Trophoblast cell (in vitro differentiated cells and primary cell): ENCODE measurements at regions not wholly inside any gene's neighbourhood (a gene's known extent, or its start where the extent isn't known, plus 50 kb on each side); places are given as distances from the start of the nearest gene placed in this dataset.
A peak's percentile ranks its signal among the peaks of the same experiment; 100 is the strongest.

ENCODE experiments used
- DNase-seq, 2 donors: peaks; one replicate each; pipeline ENCODE4 v3.0.0-alpha.2; 2016
- H2AFZ ChIP-seq: 2 replicates; pipeline ENCODE4 v1.6.1; 2013; ENCODE audit warnings: low read length, moderate library complexity, mild to moderate bottlenecking; ENCODE audit not compliant: insufficient read depth, poor library complexity
- H2AK5ac ChIP-seq: 2 replicates; pipeline ENCODE4 v1.6.1; 2013; ENCODE audit warnings: mild to moderate bottlenecking, low read length
- H2BK120ac ChIP-seq: 2 replicates; pipeline ENCODE4 v1.6.1; 2013; ENCODE audit warnings: low read length, mild to moderate bottlenecking, moderate library complexity; ENCODE audit not compliant: insufficient read depth, poor library complexity
- H2BK12ac ChIP-seq: 2 replicates; pipeline ENCODE4 v1.6.1; 2013; ENCODE audit warnings: mild to moderate bottlenecking, low read length, moderate library complexity
- H2BK5ac ChIP-seq: 2 replicates; pipeline ENCODE4 v1.6.1; 2013; ENCODE audit warnings: low read length, low read depth, moderate library complexity, mild to moderate bottlenecking; ENCODE audit not compliant: poor library complexity
- H3K14ac ChIP-seq: 2 replicates; pipeline ENCODE4 v1.6.1; 2013; ENCODE audit warnings: mild to moderate bottlenecking, low read length
- H3K18ac ChIP-seq: 2 replicates; pipeline ENCODE4 v1.6.1; 2013; ENCODE audit warnings: mild to moderate bottlenecking, low read length
- H3K23ac ChIP-seq: 2 replicates; pipeline ENCODE4 v1.6.1; 2013; ENCODE audit warnings: low read length
- H3K27ac ChIP-seq: 2 replicates; pipeline ENCODE4 v1.5.1; 2013; ENCODE audit warnings: low read depth, mild to moderate bottlenecking, inconsistent platforms, low read length, moderate library complexity
- H3K27me3 ChIP-seq: 2 replicates; pipeline ENCODE4 v1.6.1; 2013; ENCODE audit warnings: inconsistent platforms, mild to moderate bottlenecking, low read length, moderate library complexity; ENCODE audit not compliant: insufficient read depth
- H3K36me3 ChIP-seq, 2 experiments: 1 replicate in 1 of 2; 2 replicates in 1 of 2; pipeline ENCODE4 v1.6.1; 2013; ENCODE audit warnings: low read length in 2 of 2, mild to moderate bottlenecking in 2 of 2, moderate library complexity in 1 of 2; ENCODE audit not compliant: insufficient read depth in 2 of 2, control insufficient read depth in 1 of 2
- H3K4ac ChIP-seq: 2 replicates; pipeline ENCODE4 v1.6.1; 2013; ENCODE audit warnings: low read depth, mild to moderate bottlenecking, low read length, moderate library complexity
- H3K4me1 ChIP-seq, 2 experiments: 1 replicate in 1 of 2; 2 replicates in 1 of 2; pipeline ENCODE4 v1.6.1; 2013; ENCODE audit warnings: low read length in 2 of 2, mild to moderate bottlenecking in 2 of 2, moderate library complexity in 1 of 2; ENCODE audit not compliant: insufficient read depth in 2 of 2, control insufficient read depth in 1 of 2
- H3K4me2 ChIP-seq: 2 replicates; pipeline ENCODE4 v1.6.1; 2013; ENCODE audit warnings: inconsistent platforms, mild to moderate bottlenecking, low read length, moderate library complexity
- H3K4me3 ChIP-seq: 2 replicates; pipeline ENCODE4 v1.5.1; 2013; ENCODE audit warnings: mild to moderate bottlenecking, low read depth, low read length, inconsistent platforms
- H3K79me1 ChIP-seq: one replicate; pipeline ENCODE4 v1.6.1; 2013; ENCODE audit warnings: low read length
- H3K79me2 ChIP-seq: 2 replicates; pipeline ENCODE4 v1.6.1; 2013; ENCODE audit warnings: low read length, mild to moderate bottlenecking; ENCODE audit not compliant: control insufficient read depth, insufficient read depth, poor library complexity
- H3K9ac ChIP-seq: 2 replicates; pipeline ENCODE4 v1.6.1; 2013; ENCODE audit warnings: mild to moderate bottlenecking, low read length
- H3K9me3 ChIP-seq: 2 replicates; pipeline ENCODE4 v1.6.1; 2013; ENCODE audit warnings: low read depth, mild to moderate bottlenecking, control low read depth, inconsistent platforms, low read length; ENCODE audit not compliant: insufficient read depth
- H4K12ac ChIP-seq: 2 replicates; pipeline ENCODE4 v1.6.1; 2013; ENCODE audit warnings: low read depth, mild to moderate bottlenecking, low read length, moderate library complexity
- H4K8ac ChIP-seq: 2 replicates; pipeline ENCODE4 v1.6.1; 2013; ENCODE audit warnings: low read depth, mild to moderate bottlenecking, low read length, moderate library complexity
- H4K91ac ChIP-seq: one replicate; pipeline ENCODE4 v1.6.1; 2013; ENCODE audit warnings: low read depth, mild to moderate bottlenecking, low read length, moderate library complexity
- WGBS: extraction: QIAGEN DNeasy Blood & Tissue Kit; methylation state at CpG from one replicate; pipeline ENCODE4 v1.1.7; 2013; ENCODE audit warnings: missing lambda C conversion rate; ENCODE audit not compliant: insufficient read length, insufficient coverage; ENCODE audit errors: extremely low coverage; 5-methylcytosine and 5-hydroxymethylcytosine counted together

DNA sequence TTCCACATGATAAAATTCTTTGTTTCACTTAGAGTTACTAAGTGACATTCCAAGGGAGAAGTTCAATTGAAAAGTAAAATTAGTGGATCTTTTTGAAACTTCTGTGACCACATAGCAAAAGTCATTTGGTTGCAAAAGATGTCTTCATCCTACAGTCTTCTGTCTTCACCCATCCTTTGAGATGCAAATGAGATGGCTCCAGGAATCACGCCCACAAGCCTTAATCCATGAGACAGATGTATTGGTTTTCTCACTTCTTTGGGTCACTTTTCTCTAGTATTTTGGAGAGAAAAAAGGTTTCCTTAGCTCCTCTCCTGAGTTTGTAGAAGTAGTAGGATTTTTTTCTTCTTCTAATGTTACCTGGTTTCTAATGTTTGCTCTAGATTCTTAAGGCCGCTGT, 259.5 kb upstream of the SLC10A2 start:
- no peak overlapping the region for H3K9ac ChIP-seq
- no peak overlapping the region for H3K18ac ChIP-seq
- H4K12ac ChIP-seq, result no peak overlapping the region
- no peak overlapping the region for H4K8ac ChIP-seq
- H3K4ac ChIP-seq, result no peak overlapping the region
- H3K27ac ChIP-seq, result no peak overlapping the region
- no peak for DNase-seq
- no CpG with 5 or more reads among the region's 2 CpGs for WGBS
- no peak overlapping the region for H2AFZ ChIP-seq
- no peaks in the 10 kb centered on the region for H3K79me1 ChIP-seq
- H3K9me3 ChIP-seq, result no peaks in the 10 kb centered on the region
- no peak overlapping the region for H2AK5ac ChIP-seq
- H3K4me3 ChIP-seq, result no peak overlapping the region
- H2BK5ac ChIP-seq, result no peak overlapping the region
- no peak overlapping the region for H2BK12ac ChIP-seq
- no peak overlapping the region for H3K23ac ChIP-seq
- no peak overlapping the region for H3K4me2 ChIP-seq
- no peaks in the 10 kb centered on the region for H3K36me3 ChIP-seq
- H3K14ac ChIP-seq, result no peak overlapping the region
- H4K91ac ChIP-seq, result no peak overlapping the region
- H3K27me3 ChIP-seq, result no peaks in the 10 kb centered on the region
- H3K79me2 ChIP-seq, result no peaks in the 10 kb centered on the region
- no peak overlapping the region for H2BK120ac ChIP-seq
- no peaks in the 10 kb centered on the region for H3K4me1 ChIP-seq

GRCh38 chr13:103324641-103325040, 258.4 kb upstream of the SLC10A2 start:
- no peak overlapping the region for H3K27ac ChIP-seq
- H3K4me1 ChIP-seq, result no peaks in the 10 kb centered on the region
- no peak for DNase-seq
- no peak overlapping the region for H2AK5ac ChIP-seq
- no peak overlapping the region for H4K91ac ChIP-seq
- H3K14ac ChIP-seq, result no peak overlapping the region
- H2BK12ac ChIP-seq, result no peak overlapping the region
- H3K9me3 ChIP-seq, result no peaks in the 10 kb centered on the region
- no CpG with 5 or more reads among the region's 2 CpGs for whole genome bisulfite sequencing
- no peaks in the 10 kb centered on the region for H3K27me3 ChIP-seq
- H3K23ac ChIP-seq, result no peak overlapping the region
- H4K12ac ChIP-seq, result no peak overlapping the region
- no peak overlapping the region for H2BK120ac ChIP-seq
- H4K8ac ChIP-seq, result no peak overlapping the region
- H3K4me2 ChIP-seq, result no peak overlapping the region
- H2BK5ac ChIP-seq, result no peak overlapping the region
- no peak overlapping the region for H3K18ac ChIP-seq
- no peaks in the 10 kb centered on the region for H3K36me3 ChIP-seq
- H3K79me1 ChIP-seq, result no peaks in the 10 kb centered on the region
- no peak overlapping the region for H3K9ac ChIP-seq
- H2AFZ ChIP-seq, result no peak overlapping the region
- no peak overlapping the region for H3K4ac ChIP-seq
- no peaks in the 10 kb centered on the region for H3K79me2 ChIP-seq
- H3K4me3 ChIP-seq, result no peak overlapping the region

DNA sequence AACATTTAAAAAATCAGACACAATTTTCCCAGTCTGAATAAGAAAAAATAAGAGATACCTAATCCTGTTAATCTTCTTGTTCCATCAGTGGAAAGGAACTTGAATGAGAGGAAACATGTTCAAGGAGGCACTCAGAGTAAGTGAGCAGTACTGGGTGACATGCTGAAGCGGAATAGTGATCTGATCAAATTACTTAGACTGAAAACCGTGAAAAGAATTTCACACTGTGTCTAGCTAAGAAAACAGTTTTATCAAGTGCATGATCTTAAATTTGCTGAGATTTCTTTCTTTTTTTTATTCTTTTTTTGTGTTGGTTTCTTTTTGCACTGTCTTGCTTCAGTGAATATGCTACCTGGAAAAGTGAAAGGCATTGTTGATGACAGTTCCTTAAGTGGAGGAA, 249.5 kb upstream of the SLC10A2 start:
- Histone ChIP-seq H3K4ac (no peak overlapping the region), H3K4me3 (no peak overlapping the region), H2BK12ac (no peak overlapping the region), H3K36me3 (no peaks in the 10 kb centered on the region), H4K12ac (no peak overlapping the region), H2BK120ac (no peak overlapping the region), H3K27ac (no peak overlapping the region), H2BK5ac (no peak overlapping the region), H3K18ac (no peak overlapping the region), H3K9me3 (no peaks in the 10 kb centered on the region), H4K91ac (no peak overlapping the region), H3K79me1 (no peaks in the 10 kb centered on the region), H3K27me3 (no peaks in the 10 kb centered on the region), H3K14ac (no peak overlapping the region), H2AFZ (no peak overlapping the region), H3K23ac (no peak overlapping the region), H4K8ac (no peak overlapping the region), H2AK5ac (no peak overlapping the region), H3K4me1 (no peaks in the 10 kb centered on the region), H3K4me2 (no peak overlapping the region), H3K9ac (no peak overlapping the region), H3K79me2 (no peaks in the 10 kb centered on the region)
- DNase-seq, result peak in 1 of 2 donors; percentile 57
- WGBS, result no CpG with 5 or more reads among the region's 2 CpGs

DNA sequence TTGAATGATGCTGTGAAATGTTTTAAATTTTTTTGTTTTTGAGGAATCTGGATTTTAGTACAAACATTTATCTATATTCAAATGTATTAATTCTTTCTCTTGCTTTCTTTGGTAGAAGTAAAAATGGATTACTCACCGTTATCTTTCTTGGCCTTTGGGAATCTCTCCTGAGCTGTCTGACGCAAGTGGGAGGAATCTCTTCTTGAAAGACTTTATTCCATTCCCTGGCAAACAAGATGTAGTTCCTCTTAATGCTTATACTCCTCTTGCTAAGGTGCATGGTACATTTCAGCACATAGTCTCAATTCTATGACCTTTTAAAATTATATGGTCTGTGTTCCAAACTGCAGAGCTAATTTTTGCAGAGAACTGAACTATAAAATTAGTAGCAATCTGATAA, 246.2 kb upstream of the SLC10A2 start:
- no peak overlapping the region for H2BK5ac ChIP-seq
- no peak overlapping the region for H4K91ac ChIP-seq
- no peak overlapping the region for H3K4ac ChIP-seq
- no peak overlapping the region for H4K12ac ChIP-seq
- H3K27ac ChIP-seq, result no peak overlapping the region
- no peaks in the 10 kb centered on the region for H3K36me3 ChIP-seq
- no peak overlapping the region for H3K14ac ChIP-seq
- no peak overlapping the region for H2BK12ac ChIP-seq
- no peak overlapping the region for H2BK120ac ChIP-seq
- no peaks in the 10 kb centered on the region for H3K4me1 ChIP-seq
- H3K27me3 ChIP-seq, result no peaks in the 10 kb centered on the region
- H3K4me2 ChIP-seq, result no peak overlapping the region
- H3K9me3 ChIP-seq, result no peaks in the 10 kb centered on the region
- H3K9ac ChIP-seq, result no peak overlapping the region
- H2AFZ ChIP-seq, result no peak overlapping the region
- no peaks in the 10 kb centered on the region for H3K79me1 ChIP-seq
- H3K18ac ChIP-seq, result no peak overlapping the region
- H3K4me3 ChIP-seq, result no peak overlapping the region
- peak in 1 of 2 donors; percentile 5 for DNase-seq
- WGBS, result no CpG with 5 or more reads among the region's 2 CpGs
- H2AK5ac ChIP-seq, result no peak overlapping the region
- H3K79me2 ChIP-seq, result no peaks in the 10 kb centered on the region
- no peak overlapping the region for H3K23ac ChIP-seq
- H4K8ac ChIP-seq, result no peak overlapping the region
